ENCODE measurements at regions not wholly inside any gene's neighbourhood (a gene's known extent, or its start where the extent isn't known, plus 50 kb on each side); places are given as distances from the start of the nearest gene placed in this dataset.

DNA sequence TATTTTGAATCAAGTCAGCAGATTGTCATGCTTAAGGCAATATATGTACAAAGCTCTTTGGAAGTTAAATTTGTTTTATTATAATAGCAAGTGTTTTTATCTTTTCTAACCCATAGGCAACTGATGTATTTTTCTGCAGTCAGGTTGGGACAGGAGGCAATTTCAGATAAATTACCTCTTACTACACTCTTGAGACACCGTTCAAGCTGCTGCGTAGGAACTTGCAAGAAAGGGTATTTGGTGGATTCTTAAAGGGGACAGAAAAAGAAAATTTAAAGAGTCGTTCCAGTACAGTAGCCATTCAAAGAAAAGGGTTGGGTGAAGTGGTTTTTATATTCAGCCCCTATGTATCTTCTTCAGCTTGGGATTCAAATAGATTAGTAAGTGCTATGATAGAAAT, 112.4 kb upstream of the APC start:
- TF ChIP-seq, protein P1, sequence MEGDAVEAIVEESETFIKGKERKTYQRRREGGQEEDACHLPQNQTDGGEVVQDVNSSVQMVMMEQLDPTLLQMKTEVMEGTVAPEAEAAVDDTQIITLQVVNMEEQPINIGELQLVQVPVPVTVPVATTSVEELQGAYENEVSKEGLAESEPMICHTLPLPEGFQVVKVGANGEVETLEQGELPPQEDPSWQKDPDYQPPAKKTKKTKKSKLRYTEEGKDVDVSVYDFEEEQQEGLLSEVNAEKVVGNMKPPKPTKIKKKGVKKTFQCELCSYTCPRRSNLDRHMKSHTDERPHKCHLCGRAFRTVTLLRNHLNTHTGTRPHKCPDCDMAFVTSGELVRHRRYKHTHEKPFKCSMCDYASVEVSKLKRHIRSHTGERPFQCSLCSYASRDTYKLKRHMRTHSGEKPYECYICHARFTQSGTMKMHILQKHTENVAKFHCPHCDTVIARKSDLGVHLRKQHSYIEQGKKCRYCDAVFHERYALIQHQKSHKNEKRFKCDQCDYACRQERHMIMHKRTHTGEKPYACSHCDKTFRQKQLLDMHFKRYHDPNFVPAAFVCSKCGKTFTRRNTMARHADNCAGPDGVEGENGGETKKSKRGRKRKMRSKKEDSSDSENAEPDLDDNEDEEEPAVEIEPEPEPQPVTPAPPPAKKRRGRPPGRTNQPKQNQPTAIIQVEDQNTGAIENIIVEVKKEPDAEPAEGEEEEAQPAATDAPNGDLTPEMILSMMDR (IDR thresholded peaks at IDR 0.05), result no peak
- no peak for TF ChIP-seq POLR2A (IDR thresholded peaks at IDR 0.05)

Measured in suprapubic skin (tissue), 3 donors.